H1 (cell line): ENCODE measurements at regions not wholly inside any gene's neighbourhood (a gene's known extent, or its start where the extent isn't known, plus 50 kb on each side); places are given as distances from the start of the nearest gene placed in this dataset.

Source experiments
- CTCF ChIA-PET: fragments of 300-600 bp; sonication (Branson Sonifier 250); formaldehyde crosslinking; loops from one replicate; lab custom pipeline; 2021; ENCODE audit not compliant: partially characterized antibody; lab: Charles Lee
- POLR2A ChIA-PET: fragments of 300-600 bp; sonication (Branson Sonifier 250); formaldehyde crosslinking; loops from one replicate; lab custom pipeline; 2021; ENCODE audit warnings: inconsistent platforms; ENCODE audit not compliant: partially characterized antibody; lab: Charles Lee
- DNase-seq, 2 experiments: peaks; one replicate each; pipeline versions ENCODE4 v3.0.0 to v3.0.0-alpha.2; 2010 to 2022; ENCODE audit warnings: low spot score in 2 of 2, low read depth in 1 of 2, mixed read lengths in 1 of 2
- FAIRE-seq: peaks from 2 replicates; lab custom pipeline; 2011; peaks lifted over from hg19 to GRCh38; lab: Jason Lieb, UNC
- H2AFZ ChIP-seq: 2 replicates; pipeline ENCODE4 v1.8.1; 2012; ENCODE audit warnings: low read length, inconsistent platforms
- H2AK5ac ChIP-seq: 2 replicates; pipeline ENCODE4 v1.6.1; 2013; ENCODE audit warnings: low read depth, low read length
- H2BK120ac ChIP-seq: replicated peaks from 2 replicates; pipeline ENCODE3; 2013; ENCODE audit warnings: low read depth, low read length, inconsistent platforms
- H2BK12ac ChIP-seq: 2 replicates; pipeline ENCODE4 v1.6.1; 2013; ENCODE audit warnings: low read depth, low read length
- H2BK15ac ChIP-seq: 2 replicates; pipeline ENCODE4 v1.6.1; 2013; ENCODE audit warnings: low read length
- H2BK20ac ChIP-seq: 2 replicates; pipeline ENCODE4 v1.6.1; 2013; ENCODE audit warnings: low read length
- H2BK5ac ChIP-seq: 2 replicates; pipeline ENCODE4 v1.6.1; 2013; ENCODE audit warnings: low read depth, low read length
- H3K14ac ChIP-seq: 2 replicates; pipeline ENCODE4 v1.6.1; 2013; ENCODE audit warnings: inconsistent platforms; ENCODE audit not compliant: insufficient read length
- H3K18ac ChIP-seq: 2 replicates; pipeline ENCODE4 v1.6.1; 2013; ENCODE audit warnings: low read length; ENCODE audit errors: extremely low read depth
- H3K23ac ChIP-seq: 2 replicates; pipeline ENCODE4 v1.6.1; 2013; ENCODE audit warnings: inconsistent platforms; ENCODE audit not compliant: insufficient read length
- H3K23me2 ChIP-seq: 2 replicates; pipeline ENCODE4 v1.6.1; 2013; ENCODE audit warnings: low read depth, low read length
- H3K27ac ChIP-seq: 2 replicates; pipeline ENCODE4 v1.6.1; 2011; ENCODE audit warnings: low read depth, low read length, inconsistent platforms
- H3K27me3 ChIP-seq, 4 experiments: replicated peaks in 1 of 4; 1 replicate in 1 of 4; 2 replicates in 3 of 4; pipeline versions ENCODE4 v1.6.1 to v1.8.1; 2011 to 2013; ENCODE audit warnings: low read length in 3 of 4, mild to moderate bottlenecking in 3 of 4, inconsistent platforms in 2 of 4, mixed read lengths in 2 of 4, moderate library complexity in 1 of 4; ENCODE audit not compliant: control insufficient read depth in 3 of 4, insufficient read depth in 3 of 4; ENCODE audit errors: extremely low read depth in 1 of 4
- H3K36me3 ChIP-seq, 4 experiments: 2 replicates each; pipeline versions ENCODE4 v1.6.1 to v1.8.1; 2011 to 2013; ENCODE audit warnings: mild to moderate bottlenecking in 4 of 4, low read length in 3 of 4, moderate library complexity in 2 of 4, control low read depth in 1 of 4, inconsistent platforms in 1 of 4; ENCODE audit not compliant: insufficient read depth in 4 of 4, control insufficient read depth in 2 of 4
- H3K4ac ChIP-seq: replicated peaks from 2 replicates; pipeline ENCODE3; 2013; ENCODE audit warnings: low read length, low read depth, mixed read lengths, inconsistent platforms; ENCODE audit not compliant: insufficient read length
- H3K4me1 ChIP-seq, 4 experiments: replicated peaks in 1 of 4; 1 replicate in 1 of 4; 2 replicates in 3 of 4; pipeline versions ENCODE4 v1.6.1 to v1.8.1; 2011 to 2013; ENCODE audit warnings: low read length in 3 of 4, inconsistent platforms in 2 of 4, mixed read lengths in 1 of 4; ENCODE audit not compliant: insufficient read depth in 4 of 4, control insufficient read depth in 3 of 4
- H3K4me2 ChIP-seq, 2 experiments: 2 replicates each; pipeline versions ENCODE4 v1.6.1 to v1.8.1; 2011 to 2013; ENCODE audit warnings: low read depth in 2 of 2, low read length in 2 of 2, control low read depth in 1 of 2, inconsistent platforms in 1 of 2, mild to moderate bottlenecking in 1 of 2; ENCODE audit not compliant: insufficient read depth in 1 of 2
- H3K4me3 ChIP-seq, 4 experiments: fragments of 200-600, 300-600 bp in 1 of 4; sonication (generic), shearing (Covaris generic), sonication (Bioruptor Twin) in 1 of 4; 2 replicates each; pipeline versions ENCODE4 v1.5.1 to v1.8.1; 2011 to 2016; ENCODE audit warnings: low read length in 4 of 4, low read depth in 3 of 4, control low read depth in 2 of 4, inconsistent platforms in 2 of 4, mild to moderate bottlenecking in 2 of 4, mixed read lengths in 1 of 4, moderate library complexity in 1 of 4; ENCODE audit not compliant: insufficient read depth in 2 of 4; ENCODE audit errors: extremely low read depth in 1 of 4
- H3K56ac ChIP-seq: replicated peaks from 2 replicates; pipeline ENCODE3; 2013; ENCODE audit warnings: low read depth, mild to moderate bottlenecking, mixed read lengths, low read length, inconsistent platforms; ENCODE audit not compliant: insufficient read length
- H3K79me1 ChIP-seq: 2 replicates; pipeline ENCODE4 v1.6.1; 2013; ENCODE audit warnings: low read depth, low read length, control low read depth
- H3K79me2 ChIP-seq, 2 experiments: 2 replicates each; pipeline versions ENCODE4 v1.6.1 to v1.8.1; 2012 to 2013; ENCODE audit warnings: low read length in 2 of 2, mild to moderate bottlenecking in 2 of 2, inconsistent platforms in 1 of 2; ENCODE audit not compliant: insufficient read depth in 2 of 2, control insufficient read depth in 1 of 2
- H3K9ac ChIP-seq, 4 experiments: replicated peaks in 1 of 4; 1 replicate in 1 of 4; 2 replicates in 3 of 4; pipeline versions ENCODE4 v1.6.1 to v1.8.1; 2011 to 2013; ENCODE audit warnings: low read depth in 3 of 4, low read length in 3 of 4, control low read depth in 2 of 4, mild to moderate bottlenecking in 2 of 4, moderate library complexity in 2 of 4, inconsistent platforms in 1 of 4; ENCODE audit errors: extremely low read depth in 1 of 4
- H3K9me3 ChIP-seq, 2 experiments: 2 replicates each; pipeline versions ENCODE4 v1.6.1 to v1.8.1; 2012 to 2013; ENCODE audit warnings: mild to moderate bottlenecking in 2 of 2, moderate library complexity in 2 of 2, control low read depth in 1 of 2, inconsistent platforms in 1 of 2, low read depth in 1 of 2, low read length in 1 of 2, mixed read lengths in 1 of 2; ENCODE audit not compliant: insufficient read depth in 2 of 2
- H4K20me1 ChIP-seq, 2 experiments: replicated peaks in 1 of 2; 2 replicates each; pipeline versions ENCODE3 to v1.8.1; 2011 to 2013; ENCODE audit warnings: inconsistent platforms in 2 of 2, low read length in 2 of 2, mild to moderate bottlenecking in 1 of 2; ENCODE audit not compliant: insufficient read depth in 2 of 2, control insufficient read depth in 1 of 2
- H4K5ac ChIP-seq: 2 replicates; pipeline ENCODE4 v1.6.1; 2013; ENCODE audit warnings: low read length, low read depth, mixed read lengths, inconsistent platforms; ENCODE audit not compliant: insufficient read length
- H4K8ac ChIP-seq: 2 replicates; pipeline ENCODE4 v1.8.0; 2013; ENCODE audit warnings: mild to moderate bottlenecking, moderate library complexity, low read length, inconsistent platforms; ENCODE audit not compliant: insufficient read depth; ENCODE audit errors: extremely low read depth
- H4K91ac ChIP-seq: replicated peaks from 2 replicates; pipeline ENCODE3; 2013; ENCODE audit warnings: low read length, mixed read lengths, inconsistent platforms; ENCODE audit not compliant: insufficient read length
- KDM1A ChIP-seq: fragments of 200-600, 300-600 bp; sonication (generic); IDR thresholded peaks from 2 replicates; pipeline ENCODE4 v1.7.1; 2016; ENCODE audit warnings: mild to moderate bottlenecking, low read length, borderline replicate concordance
- KDM5A ChIP-seq: fragments of 200-600 bp; IDR thresholded peaks from 2 replicates; pipeline ENCODE4 v1.7.1; 2012; ENCODE audit warnings: mild to moderate bottlenecking, low read length, inconsistent platforms, mixed read lengths
- RFX5 ChIP-seq: IDR thresholded peaks from 2 replicates; pipeline ENCODE4 v1.6.1; 2011; ENCODE audit warnings: low read depth, low read length, improper control_type of control experiment, borderline replicate concordance
- SIN3A ChIP-seq, 2 experiments: IDR thresholded peaks in 1 of 2; conservative IDR thresholded peaks in 1 of 2; 2 replicates each; pipeline ENCODE4 v1.6.1; 2011 to 2012; ENCODE audit warnings: low read length in 2 of 2, improper control_type of control experiment in 1 of 2, low read depth in 1 of 2, mild to moderate bottlenecking in 1 of 2
- SIX5 ChIP-seq: IDR thresholded peaks from 2 replicates; pipeline ENCODE4 v1.6.1; 2011; ENCODE audit warnings: mild to moderate bottlenecking, low read depth, low read length
- SP4 ChIP-seq: IDR thresholded peaks from 2 replicates; pipeline ENCODE4 v1.6.1; 2012; ENCODE audit warnings: low read length, inconsistent platforms
- TAF1 ChIP-seq: IDR thresholded peaks from 2 replicates; pipeline ENCODE4 v1.6.1; 2011; ENCODE audit warnings: mild to moderate bottlenecking, low read depth, low read length
- TAF7 ChIP-seq: optimal IDR thresholded peaks from 2 replicates; pipeline ENCODE3; 2011; ENCODE audit warnings: low read depth, mild to moderate bottlenecking, inconsistent platforms, low read length, moderate library complexity, borderline replicate concordance
- TEAD4 ChIP-seq: IDR thresholded peaks from 2 replicates; pipeline ENCODE4 v1.6.1; 2012; ENCODE audit warnings: low read depth, low read length, inconsistent platforms, mixed read lengths
- YY1 ChIP-seq: IDR thresholded peaks from 2 replicates; pipeline ENCODE4 v1.6.1; 2011; ENCODE audit warnings: low read depth, mild to moderate bottlenecking, low read length
- TF ChIP-seq, protein P1 (sequence below): IDR thresholded peaks from 2 replicates; pipeline ENCODE4 v1.6.1; 2011; ENCODE audit warnings: low read length, improper control_type of control experiment
- TF ChIP-seq, protein P2 (sequence below), 3 experiments: IDR thresholded peaks; 1 replicate in 2 of 3; 2 replicates in 1 of 3; pipeline versions ENCODE4 v1.5.1 to v1.6.1; 2011; ENCODE audit warnings: low read length in 3 of 3, mild to moderate bottlenecking in 3 of 3, inconsistent platforms in 2 of 3, low read depth in 1 of 3, moderate library complexity in 1 of 3; ENCODE audit not compliant: insufficient read depth in 1 of 3; ENCODE audit errors: control extremely low read depth in 1 of 3

DNA sequence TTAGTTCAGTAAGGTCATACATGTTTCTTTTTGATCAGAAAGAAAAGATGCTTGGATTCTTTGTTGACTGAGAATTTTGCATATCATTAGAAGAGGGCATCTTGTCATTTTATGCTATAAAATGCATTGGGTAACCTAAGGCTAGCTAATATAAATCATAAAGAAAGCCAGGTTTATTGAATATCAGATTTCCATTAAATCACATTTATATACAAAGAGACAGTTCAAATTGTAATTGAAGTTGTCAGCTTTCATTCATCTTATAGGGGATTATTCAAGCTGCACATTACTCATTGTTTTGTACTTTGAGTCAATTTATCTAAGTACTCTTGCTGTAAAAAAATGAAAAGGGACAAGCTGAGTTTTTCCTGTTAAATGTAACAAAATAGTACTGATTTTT is 259.1 kb upstream of the CDH12 start:
- no peak overlapping the region for H4K8ac ChIP-seq
- H3K56ac ChIP-seq: no peak overlapping the region
- no peaks in the 10 kb centered on the region for H3K79me2 ChIP-seq
- no peak overlapping the region for H4K91ac ChIP-seq
- no peaks in the 10 kb centered on the region for H3K23me2 ChIP-seq
- H3K27ac ChIP-seq: no peak overlapping the region
- H3K27me3 ChIP-seq: no peaks in the 10 kb centered on the region
- H3K14ac ChIP-seq: no peak overlapping the region
- ChIA-PET CTCF (no interaction called here), POLR2A (no interaction called here)
- H3K4me1 ChIP-seq: no peaks in the 10 kb centered on the region
- DNase-seq (no peak), FAIRE-seq (no peak)
- no peak overlapping the region for H2BK15ac ChIP-seq
- TF ChIP-seq TAF1: no peak
- no peak for TF ChIP-seq TEAD4
- no peak for TF ChIP-seq RFX5
- TF ChIP-seq, protein P1, sequence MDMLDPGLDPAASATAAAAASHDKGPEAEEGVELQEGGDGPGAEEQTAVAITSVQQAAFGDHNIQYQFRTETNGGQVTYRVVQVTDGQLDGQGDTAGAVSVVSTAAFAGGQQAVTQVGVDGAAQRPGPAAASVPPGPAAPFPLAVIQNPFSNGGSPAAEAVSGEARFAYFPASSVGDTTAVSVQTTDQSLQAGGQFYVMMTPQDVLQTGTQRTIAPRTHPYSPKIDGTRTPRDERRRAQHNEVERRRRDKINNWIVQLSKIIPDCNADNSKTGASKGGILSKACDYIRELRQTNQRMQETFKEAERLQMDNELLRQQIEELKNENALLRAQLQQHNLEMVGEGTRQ: no peak
- TF ChIP-seq SP4: no peak
- no peak for TF ChIP-seq TAF7
- TF ChIP-seq, protein P2, sequence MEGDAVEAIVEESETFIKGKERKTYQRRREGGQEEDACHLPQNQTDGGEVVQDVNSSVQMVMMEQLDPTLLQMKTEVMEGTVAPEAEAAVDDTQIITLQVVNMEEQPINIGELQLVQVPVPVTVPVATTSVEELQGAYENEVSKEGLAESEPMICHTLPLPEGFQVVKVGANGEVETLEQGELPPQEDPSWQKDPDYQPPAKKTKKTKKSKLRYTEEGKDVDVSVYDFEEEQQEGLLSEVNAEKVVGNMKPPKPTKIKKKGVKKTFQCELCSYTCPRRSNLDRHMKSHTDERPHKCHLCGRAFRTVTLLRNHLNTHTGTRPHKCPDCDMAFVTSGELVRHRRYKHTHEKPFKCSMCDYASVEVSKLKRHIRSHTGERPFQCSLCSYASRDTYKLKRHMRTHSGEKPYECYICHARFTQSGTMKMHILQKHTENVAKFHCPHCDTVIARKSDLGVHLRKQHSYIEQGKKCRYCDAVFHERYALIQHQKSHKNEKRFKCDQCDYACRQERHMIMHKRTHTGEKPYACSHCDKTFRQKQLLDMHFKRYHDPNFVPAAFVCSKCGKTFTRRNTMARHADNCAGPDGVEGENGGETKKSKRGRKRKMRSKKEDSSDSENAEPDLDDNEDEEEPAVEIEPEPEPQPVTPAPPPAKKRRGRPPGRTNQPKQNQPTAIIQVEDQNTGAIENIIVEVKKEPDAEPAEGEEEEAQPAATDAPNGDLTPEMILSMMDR (IDR thresholded peaks at IDR 0.05; ENCODE audit: control extremely low read depth in 1 of 3, insufficient read depth in 1 of 3, low read depth in 1 of 3, low read length in 3 of 3): no peak
- TF ChIP-seq SIN3A (conservative IDR thresholded peaks at IDR 0.05 in 1 of 2, IDR thresholded peaks at IDR 0.05 in 1 of 2; ENCODE audit: low read depth in 1 of 2, low read length in 2 of 2): no peak
- TF ChIP-seq KDM5A: no peak
- no peak for TF ChIP-seq YY1
- no peak for TF ChIP-seq SIX5
- no peak for TF ChIP-seq KDM1A
- no peak overlapping the region for H2BK12ac ChIP-seq
- H3K23ac ChIP-seq: no peak overlapping the region
- H4K20me1 ChIP-seq: no peaks in the 10 kb centered on the region
- H3K9ac ChIP-seq: no peak overlapping the region
- H3K4me3 ChIP-seq: no peak overlapping the region
- no peak overlapping the region for H4K5ac ChIP-seq
- H2BK5ac ChIP-seq: no peak overlapping the region
- no peak overlapping the region for H3K18ac ChIP-seq
- H3K4ac ChIP-seq: no peak overlapping the region
- no peaks in the 10 kb centered on the region for H3K36me3 ChIP-seq
- no peaks in the 10 kb centered on the region for H3K79me1 ChIP-seq
- no peak overlapping the region for H2AK5ac ChIP-seq
- no peak overlapping the region for H3K4me2 ChIP-seq
- H2BK120ac ChIP-seq: no peak overlapping the region
- no peak overlapping the region for H2BK20ac ChIP-seq
- no peak overlapping the region for H2AFZ ChIP-seq
- no peaks in the 10 kb centered on the region for H3K9me3 ChIP-seq
